ENCODE measurements at regions not wholly inside any gene's neighbourhood (a gene's known extent, or its start where the extent isn't known, plus 50 kb on each side); places are given as distances from the start of the nearest gene placed in this dataset.

DNA sequence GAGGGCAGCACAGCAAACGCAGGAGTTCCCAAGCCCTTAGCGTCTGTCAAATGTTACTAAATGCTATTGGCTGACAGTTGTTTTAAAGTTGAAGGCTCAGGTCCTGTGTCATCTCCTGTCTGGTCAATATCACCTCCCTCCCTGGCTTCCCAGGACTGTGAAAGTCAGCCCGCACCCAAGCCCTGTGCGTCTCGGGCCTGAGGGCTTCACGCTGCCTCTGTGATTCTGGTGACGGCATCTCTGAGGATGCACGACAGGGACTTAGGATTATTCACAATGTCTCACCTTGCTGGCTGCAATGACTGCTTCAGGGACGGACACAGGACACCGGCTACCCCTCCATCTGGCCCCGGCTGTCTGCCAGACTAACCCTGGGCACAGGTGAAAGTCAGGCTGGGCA lies 415.3 kb downstream of the CTTN start:
- no peaks in the 10 kb centered on the region for H4K20me1 ChIP-seq (ENCODE audit: insufficient read depth)
- no peaks in the 10 kb centered on the region for H3K9me2 ChIP-seq (ENCODE audit: insufficient read depth, low read length)
- H3K9me3 ChIP-seq (ENCODE audit: low read length): no peaks in the 10 kb centered on the region
- no peak overlapping the region for H2AFZ ChIP-seq (ENCODE audit: low read depth, low read length)
- H3K9ac ChIP-seq (ENCODE audit: low read length): no peak overlapping the region
- no peaks in the 10 kb centered on the region for H3K27me3 ChIP-seq (ENCODE audit: insufficient read depth, low read depth, low read length)
- TF ChIP-seq RAD21 (conservative IDR thresholded peaks at IDR 0.05): no peak
- no peak for TF ChIP-seq TAF1 (IDR thresholded peaks at IDR 0.05; ENCODE audit: low read depth)
- TF ChIP-seq EZH2 (IDR thresholded peaks at IDR 0.05; ENCODE audit: borderline replicate concordance, insufficient read depth, low read length, poor library complexity, severe bottlenecking): no peak
- TF ChIP-seq EP300 (conservative IDR thresholded peaks at IDR 0.05; ENCODE audit: poor library complexity, severe bottlenecking): no peak
- no peak for TF ChIP-seq POLR2AphosphoS5 (IDR thresholded peaks at IDR 0.05)
- TF ChIP-seq, protein P1, sequence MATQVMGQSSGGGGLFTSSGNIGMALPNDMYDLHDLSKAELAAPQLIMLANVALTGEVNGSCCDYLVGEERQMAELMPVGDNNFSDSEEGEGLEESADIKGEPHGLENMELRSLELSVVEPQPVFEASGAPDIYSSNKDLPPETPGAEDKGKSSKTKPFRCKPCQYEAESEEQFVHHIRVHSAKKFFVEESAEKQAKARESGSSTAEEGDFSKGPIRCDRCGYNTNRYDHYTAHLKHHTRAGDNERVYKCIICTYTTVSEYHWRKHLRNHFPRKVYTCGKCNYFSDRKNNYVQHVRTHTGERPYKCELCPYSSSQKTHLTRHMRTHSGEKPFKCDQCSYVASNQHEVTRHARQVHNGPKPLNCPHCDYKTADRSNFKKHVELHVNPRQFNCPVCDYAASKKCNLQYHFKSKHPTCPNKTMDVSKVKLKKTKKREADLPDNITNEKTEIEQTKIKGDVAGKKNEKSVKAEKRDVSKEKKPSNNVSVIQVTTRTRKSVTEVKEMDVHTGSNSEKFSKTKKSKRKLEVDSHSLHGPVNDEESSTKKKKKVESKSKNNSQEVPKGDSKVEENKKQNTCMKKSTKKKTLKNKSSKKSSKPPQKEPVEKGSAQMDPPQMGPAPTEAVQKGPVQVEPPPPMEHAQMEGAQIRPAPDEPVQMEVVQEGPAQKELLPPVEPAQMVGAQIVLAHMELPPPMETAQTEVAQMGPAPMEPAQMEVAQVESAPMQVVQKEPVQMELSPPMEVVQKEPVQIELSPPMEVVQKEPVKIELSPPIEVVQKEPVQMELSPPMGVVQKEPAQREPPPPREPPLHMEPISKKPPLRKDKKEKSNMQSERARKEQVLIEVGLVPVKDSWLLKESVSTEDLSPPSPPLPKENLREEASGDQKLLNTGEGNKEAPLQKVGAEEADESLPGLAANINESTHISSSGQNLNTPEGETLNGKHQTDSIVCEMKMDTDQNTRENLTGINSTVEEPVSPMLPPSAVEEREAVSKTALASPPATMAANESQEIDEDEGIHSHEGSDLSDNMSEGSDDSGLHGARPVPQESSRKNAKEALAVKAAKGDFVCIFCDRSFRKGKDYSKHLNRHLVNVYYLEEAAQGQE (IDR thresholded peaks at IDR 0.05; ENCODE audit: borderline replicate concordance): no peak
- TF ChIP-seq CTCF (IDR thresholded peaks at IDR 0.05; ENCODE audit: poor library complexity, severe bottlenecking): no peak
- no peak for TF ChIP-seq SMC3 (conservative IDR thresholded peaks at IDR 0.05; ENCODE audit: poor library complexity)
- TF ChIP-seq MXI1 (conservative IDR thresholded peaks at IDR 0.05; ENCODE audit: poor library complexity, severe bottlenecking): no peak
- H3K79me2 ChIP-seq (replicated peaks; ENCODE audit: insufficient read depth, low read length): no peaks in the 10 kb centered on the region
- no peaks in the 10 kb centered on the region for H3F3A ChIP-seq (ENCODE audit: insufficient read depth, low read length, poor library complexity, severe bottlenecking)
- no peak overlapping the region for H3K4me2 ChIP-seq (ENCODE audit: low read length)
- H3K36me3 ChIP-seq (ENCODE audit: insufficient read depth, low read length): no peaks in the 10 kb centered on the region
- no peak overlapping the region for H3K27ac ChIP-seq (ENCODE audit: low read length)
- H3K4me3 ChIP-seq (ENCODE audit: low read length): no peak overlapping the region

DNA sequence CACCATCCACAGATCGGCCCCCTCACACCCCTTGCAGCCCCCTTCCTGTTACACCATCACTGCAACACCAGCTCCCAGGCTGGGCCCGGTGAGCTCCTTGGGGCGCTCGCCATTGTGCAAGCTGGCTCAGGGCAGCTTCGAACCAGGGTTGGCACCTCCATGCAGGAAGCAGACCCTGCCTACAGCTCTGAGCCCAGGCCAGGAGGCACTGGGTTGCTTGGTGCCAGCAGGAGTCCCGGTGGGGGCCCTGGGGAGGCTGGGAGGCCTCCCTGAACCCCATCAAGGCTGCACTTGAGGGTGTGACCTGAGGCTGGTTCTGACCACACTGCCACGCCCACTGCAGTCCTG lies 417.1 kb downstream of the CTTN start:
- no peaks in the 10 kb centered on the region for H3K36me3 ChIP-seq (ENCODE audit: insufficient read depth, low read length)
- no peak overlapping the region for H2AFZ ChIP-seq (ENCODE audit: low read depth, low read length)

More for the DNA sequence above, 417.1 kb downstream of the CTTN start:
- H3K9ac ChIP-seq (ENCODE audit: low read length): no peak overlapping the region
- H3K4me2 ChIP-seq (ENCODE audit: low read length): no peak overlapping the region
- H3K4me3 ChIP-seq (ENCODE audit: low read length): no peak overlapping the region
- no peak overlapping the region for H3K27ac ChIP-seq (ENCODE audit: low read length)
- H3K9me2 ChIP-seq (ENCODE audit: insufficient read depth, low read length): no peaks in the 10 kb centered on the region
- H4K20me1 ChIP-seq (ENCODE audit: insufficient read depth): no peaks in the 10 kb centered on the region
- H3F3A ChIP-seq (ENCODE audit: insufficient read depth, low read length, poor library complexity, severe bottlenecking): no peaks in the 10 kb centered on the region
- no peak for TF ChIP-seq SMC3 (conservative IDR thresholded peaks at IDR 0.05; ENCODE audit: poor library complexity)
- no peak for TF ChIP-seq EZH2 (IDR thresholded peaks at IDR 0.05; ENCODE audit: borderline replicate concordance, insufficient read depth, low read length, poor library complexity, severe bottlenecking)
- TF ChIP-seq POLR2AphosphoS5 (IDR thresholded peaks at IDR 0.05): no peak
- no peak for TF ChIP-seq TAF1 (IDR thresholded peaks at IDR 0.05; ENCODE audit: low read depth)
- TF ChIP-seq CTCF (IDR thresholded peaks at IDR 0.05; ENCODE audit: poor library complexity, severe bottlenecking): no peak
- H3K79me2 ChIP-seq (replicated peaks; ENCODE audit: insufficient read depth, low read length): no peaks in the 10 kb centered on the region
- no peaks in the 10 kb centered on the region for H3K9me3 ChIP-seq (ENCODE audit: low read length)
- no peaks in the 10 kb centered on the region for H3K27me3 ChIP-seq (ENCODE audit: insufficient read depth, low read depth, low read length)
